NCI-H2196 treated with DMSO at 0.1 percent for 48 hours (cell line): ENCODE measurements at regions not wholly inside any gene's neighbourhood (a gene's known extent, or its start where the extent isn't known, plus 50 kb on each side); places are given as distances from the start of the nearest gene placed in this dataset.
"Not testable (repeated sequence)": the region's sequence is repeated elsewhere in the genome, so short reads cannot be mapped to it uniquely, and the experiment has no call there.

Experiments used
- DNase-seq: peaks from one replicate; lab custom pipeline; 2025; ENCODE audit not compliant: unreplicated experiment; lab: John Stamatoyannopoulos, UW

- DNase-seq = not testable (repeated sequence)
Measured at GRCh38 chr5:62243046-62243445, 63.0 kb upstream of the KIF2A start.

GRCh38 chr5:62248192-62248591 lies 57.8 kb upstream of the KIF2A start:
- not testable (repeated sequence) for DNase-seq

- DNase-seq = not testable (repeated sequence)
Measured at GRCh38 chr5:62250085-62250484, 55.9 kb upstream of the KIF2A start.

- not testable (repeated sequence) for DNase-seq
Measured at GRCh38 chr5:62250919-62251318, 55.1 kb upstream of the KIF2A start.

- DNase-seq = not testable (repeated sequence)
Measured at GRCh38 chr5:62252519-62252918, 53.5 kb upstream of the KIF2A start.

- DNase-seq = not testable (repeated sequence)
Measured at GRCh38 chr5:62255551-62255950, 50.5 kb upstream of the KIF2A start.

GRCh38 chr5:62256161-62257019 lies 49.6 kb upstream of the KIF2A start:
- DNase-seq = no peak
